HG02973 (cell line): ENCODE measurements at regions not wholly inside any gene's neighbourhood (a gene's known extent, or its start where the extent isn't known, plus 50 kb on each side); places are given as distances from the start of the nearest gene placed in this dataset.
A peak's percentile ranks its signal among the peaks of the same experiment; 100 is the strongest.
"Not testable (repeated sequence)": the region's sequence is repeated elsewhere in the genome, so short reads cannot be mapped to it uniquely, and the experiment has no call there.

ENCODE experiments used
- ATAC-seq: cut with Tn5 transposase; IDR thresholded peaks from one replicate; pipeline ENCODE4 v1.9.1; 2021; ENCODE audit warnings: moderate library complexity; ENCODE audit not compliant: unreplicated experiment

GRCh38 chr11:82396639-82397038, 337.0 kb downstream of the FAM181B start:
- not testable (repeated sequence) for ATAC-seq

- ATAC-seq = no peak
Measured at GRCh38 chr11:82384308-82384707, 349.4 kb downstream of the FAM181B start.

- ATAC-seq = no peak
Measured at GRCh38 chr11:82373781-82374542, 359.7 kb downstream of the FAM181B start.

GRCh38 chr11:82365351-82365750, 368.3 kb downstream of the FAM181B start:
- no peak for ATAC-seq

GRCh38 chr11:82356316-82356715, 377.3 kb downstream of the FAM181B start:
- ATAC-seq = no peak

GRCh38 chr11:82355313-82355823, 378.3 kb downstream of the FAM181B start:
- no peak for ATAC-seq

GRCh38 chr11:82326853-82327252, 406.8 kb downstream of the FAM181B start:
- ATAC-seq = no peak

GRCh38 chr11:82321206-82321605, 412.5 kb downstream of the FAM181B start:
- no peak for ATAC-seq

GRCh38 chr11:82315093-82315492, 418.6 kb downstream of the FAM181B start:
- ATAC-seq = no peak

- ATAC-seq = no peak
Measured at GRCh38 chr11:82308979-82309378, 424.7 kb downstream of the FAM181B start.

- ATAC-seq = no peak
Measured at GRCh38 chr11:82305123-82305522, 428.5 kb downstream of the FAM181B start.

- no peak for ATAC-seq
Measured at GRCh38 chr11:82303671-82304070, 430.0 kb downstream of the FAM181B start.

- no peak for ATAC-seq
Measured at GRCh38 chr11:82288471-82288870, 445.2 kb downstream of the FAM181B start.

GRCh38 chr11:82270870-82271269, 462.8 kb downstream of the FAM181B start:
- ATAC-seq = no peak

GRCh38 chr11:82268627-82269026, 465.0 kb downstream of the FAM181B start:
- no peak for ATAC-seq

GRCh38 chr11:82267186-82267585, 466.5 kb downstream of the FAM181B start:
- no peak for ATAC-seq

- ATAC-seq = no peak
Measured at GRCh38 chr11:82261367-82261766, 472.3 kb downstream of the FAM181B start.

- no peak for ATAC-seq
Measured at GRCh38 chr11:82250047-82250446, 483.6 kb downstream of the FAM181B start.

GRCh38 chr11:82246926-82247325, 486.7 kb downstream of the FAM181B start:
- ATAC-seq = no peak

- no peak for ATAC-seq
Measured at GRCh38 chr11:82239498-82239897, 494.2 kb downstream of the FAM181B start.

- ATAC-seq = no peak
Measured at GRCh38 chr11:82234256-82234655, 499.4 kb downstream of the FAM181B start.

GRCh38 chr11:82233201-82233600, 500.5 kb downstream of the FAM181B start:
- ATAC-seq = no peak

- ATAC-seq = peak; percentile 85
Measured at GRCh38 chr11:82229341-82229740, 504.3 kb downstream of the FAM181B start.
